Sigmoid colon (tissue), 4 donors: ENCODE measurements at regions not wholly inside any gene's neighbourhood (a gene's known extent, or its start where the extent isn't known, plus 50 kb on each side); places are given as distances from the start of the nearest gene placed in this dataset.

Experiments used
- CTCF ChIP-seq, 4 experiments: fragments of 450-650 bp in 3 of 4; fragments of 200-600 bp in 1 of 4; IDR thresholded peaks; one replicate each; pipeline ENCODE4 v1.5.1; 2016 to 2019; ENCODE audit warnings: antibody characterized with exemption in 4 of 4, mild to moderate bottlenecking in 3 of 4, moderate library complexity in 2 of 4
- POLR2AphosphoS5 ChIP-seq, 4 donors: sonication (generic); formaldehyde crosslinking; IDR thresholded peaks; one replicate each; pipeline ENCODE4 v1.6.1; 2017; ENCODE audit warnings: antibody characterized with exemption in 4 of 4

GRCh38 chr12:107487011-107487680, 198.5 kb upstream of the PWP1 start:
- TF ChIP-seq POLR2AphosphoS5 (IDR thresholded peaks at IDR 0.05) (no peak), CTCF (IDR thresholded peaks at IDR 0.05) (no peak)
